BJ (cell line): ENCODE measurements at regions not wholly inside any gene's neighbourhood (a gene's known extent, or its start where the extent isn't known, plus 50 kb on each side); places are given as distances from the start of the nearest gene placed in this dataset.

Experiments
- CTCF ChIA-PET: fragments of 350-600 bp; formaldehyde crosslinking; extraction: SDS; loops from one replicate; lab custom pipeline; 2021; ENCODE audit warnings: antibody characterized with exemption, inconsistent platforms; lab: Yijun Ruan, JAX
- POLR2A ChIA-PET: fragments of 300-600 bp; sonication (Branson Sonifier 250); formaldehyde crosslinking; extraction: SDS; loops from one replicate; lab custom pipeline; 2021; ENCODE audit warnings: antibody characterized with exemption; lab: Charles Lee
- DNase-seq: peaks from one replicate; pipeline ENCODE4 v3.0.0-alpha.2; 2011; ENCODE audit warnings: low read depth
- H3K27me3 ChIP-seq: 2 replicates; pipeline ENCODE4 v1.6.0; 2011; ENCODE audit warnings: low read length; ENCODE audit not compliant: control insufficient read depth, insufficient read depth
- H3K36me3 ChIP-seq: 2 replicates; pipeline ENCODE4 v1.5.1; 2011; ENCODE audit warnings: low read length; ENCODE audit not compliant: control insufficient read depth, insufficient read depth
- H3K4me3 ChIP-seq: 2 replicates; pipeline ENCODE4 v1.5.1; 2011; ENCODE audit warnings: low read depth, mild to moderate bottlenecking, control low read depth, low read length
- TF ChIP-seq, protein P1 (sequence below): IDR thresholded peaks from 2 replicates; pipeline ENCODE4 v1.5.1; 2011; ENCODE audit warnings: low read depth, mild to moderate bottlenecking, control low read depth, inconsistent platforms, low read length, moderate library complexity; ENCODE audit not compliant: insufficient read depth

DNA sequence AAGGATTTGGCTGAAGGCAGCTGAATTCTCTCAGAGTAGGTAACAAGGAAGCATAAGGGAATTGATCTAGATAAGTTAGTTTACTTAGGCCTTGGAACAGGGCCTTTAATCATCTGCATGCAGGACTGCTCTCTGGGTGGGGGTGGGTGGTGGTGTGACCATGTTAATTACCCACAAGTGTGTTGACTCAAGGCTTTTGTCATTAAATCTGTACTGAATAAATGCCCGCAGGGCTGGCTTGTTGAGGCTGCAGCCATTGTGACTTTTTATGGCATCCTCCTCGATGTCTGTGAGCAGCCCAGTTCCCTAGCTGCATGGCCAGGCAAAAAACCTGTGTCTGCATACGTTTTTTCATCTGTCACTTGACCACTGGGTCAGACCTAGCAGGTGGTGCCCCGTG is 63.5 kb upstream of the ASCC3 start:
- ChIA-PET CTCF (no interaction called here), POLR2A (no interaction called here)
- no peak for DNase-seq
- H3K36me3 ChIP-seq: no peaks in the 10 kb centered on the region
- H3K4me3 ChIP-seq: no peak overlapping the region
- TF ChIP-seq, protein P1, sequence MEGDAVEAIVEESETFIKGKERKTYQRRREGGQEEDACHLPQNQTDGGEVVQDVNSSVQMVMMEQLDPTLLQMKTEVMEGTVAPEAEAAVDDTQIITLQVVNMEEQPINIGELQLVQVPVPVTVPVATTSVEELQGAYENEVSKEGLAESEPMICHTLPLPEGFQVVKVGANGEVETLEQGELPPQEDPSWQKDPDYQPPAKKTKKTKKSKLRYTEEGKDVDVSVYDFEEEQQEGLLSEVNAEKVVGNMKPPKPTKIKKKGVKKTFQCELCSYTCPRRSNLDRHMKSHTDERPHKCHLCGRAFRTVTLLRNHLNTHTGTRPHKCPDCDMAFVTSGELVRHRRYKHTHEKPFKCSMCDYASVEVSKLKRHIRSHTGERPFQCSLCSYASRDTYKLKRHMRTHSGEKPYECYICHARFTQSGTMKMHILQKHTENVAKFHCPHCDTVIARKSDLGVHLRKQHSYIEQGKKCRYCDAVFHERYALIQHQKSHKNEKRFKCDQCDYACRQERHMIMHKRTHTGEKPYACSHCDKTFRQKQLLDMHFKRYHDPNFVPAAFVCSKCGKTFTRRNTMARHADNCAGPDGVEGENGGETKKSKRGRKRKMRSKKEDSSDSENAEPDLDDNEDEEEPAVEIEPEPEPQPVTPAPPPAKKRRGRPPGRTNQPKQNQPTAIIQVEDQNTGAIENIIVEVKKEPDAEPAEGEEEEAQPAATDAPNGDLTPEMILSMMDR: no peak
- no peaks in the 10 kb centered on the region for H3K27me3 ChIP-seq

GRCh38 chr6:100946021-100946540 is 65.0 kb upstream of the ASCC3 start:
- CTCF ChIA-PET: no interaction called here
- TF ChIP-seq, protein P1: no peak

DNA sequence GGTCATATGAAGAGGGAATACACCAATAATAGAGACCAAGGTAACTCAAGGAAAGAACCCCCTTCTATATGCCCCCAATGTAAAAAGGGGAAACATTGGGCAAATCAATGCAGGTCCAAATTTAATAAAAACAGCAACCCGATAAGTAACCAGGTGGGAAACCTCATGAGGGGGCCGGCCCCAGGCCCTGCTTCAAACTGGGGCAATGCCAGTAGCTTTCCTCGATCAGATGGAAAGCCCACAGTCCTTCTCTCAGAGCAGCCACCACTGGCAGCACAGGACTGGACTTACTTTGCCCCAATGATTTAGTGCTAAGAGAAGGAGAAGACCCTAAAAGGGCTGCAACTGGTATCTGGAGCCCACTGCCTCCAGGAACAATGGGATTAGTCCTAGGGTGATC is 65.6 kb upstream of the ASCC3 start:
- no peak for DNase-seq
- H3K36me3 ChIP-seq: no peaks in the 10 kb centered on the region
- ChIA-PET POLR2A (no interaction called here), CTCF (no interaction called here)
- TF ChIP-seq, protein P1: no peak
- no peak overlapping the region for H3K4me3 ChIP-seq
- H3K27me3 ChIP-seq: no peaks in the 10 kb centered on the region; the same call in 1 of the 2 replicates

More at GRCh38 chr6:100946021-100946540, 65.0 kb upstream of the ASCC3 start:
- Histone ChIP-seq H3K36me3 (no peaks in the 10 kb centered on the region), H3K4me3 (no peak overlapping the region), H3K27me3 (no peaks in the 10 kb centered on the region; the same call in 1 of the 2 replicates)
- no peak for DNase-seq
- POLR2A ChIA-PET: no interaction called here

DNA sequence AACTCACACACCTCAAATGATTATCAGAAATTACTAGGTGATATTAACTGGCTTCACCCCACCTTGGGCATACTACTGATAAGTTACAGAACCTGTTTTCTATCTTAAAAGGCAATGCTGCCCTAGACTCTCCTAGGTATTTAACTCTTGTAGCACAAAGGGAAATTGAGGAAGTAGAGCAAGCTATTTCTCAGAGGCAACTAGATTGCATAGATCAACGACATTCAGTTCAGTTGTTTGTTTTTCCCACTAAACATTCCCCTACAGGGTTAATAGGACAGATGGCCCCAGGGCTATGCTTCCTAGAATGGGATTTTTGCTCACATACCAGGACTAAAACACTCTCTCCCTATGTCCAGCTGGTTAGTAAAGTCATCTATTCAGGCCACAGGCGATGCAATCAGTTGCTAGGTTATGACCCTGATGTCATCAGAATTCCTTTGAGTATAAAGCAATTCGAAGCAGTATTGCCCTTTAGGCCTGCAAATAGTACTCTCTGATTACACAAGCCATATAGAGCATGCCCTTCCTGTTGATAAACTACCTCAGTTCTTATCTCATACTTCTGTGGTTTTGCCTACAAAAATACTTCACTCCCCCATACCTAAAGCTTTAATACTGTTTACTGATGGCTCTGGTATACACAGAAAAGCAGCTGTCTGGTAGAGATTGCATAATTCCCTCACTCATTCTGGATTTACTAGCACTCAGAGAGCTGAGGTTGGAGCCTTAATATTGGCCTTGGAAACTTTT is 67.4 kb upstream of the ASCC3 start:
- peak; percentile 10 for DNase-seq
- ChIA-PET POLR2A (no interaction called here), CTCF (no interaction called here)
- no peak overlapping the region for H3K4me3 ChIP-seq
- TF ChIP-seq, protein P1: no peak
- H3K27me3 ChIP-seq: no peaks in the 10 kb centered on the region; the same call in 1 of the 2 replicates
- H3K36me3 ChIP-seq: no peaks in the 10 kb centered on the region

- CTCF ChIA-PET: no interaction called here
- no peak for DNase-seq
- TF ChIP-seq, protein P1: no peak
Observed at GRCh38 chr6:100952006-100952405, 70.9 kb upstream of the ASCC3 start.

More at GRCh38 chr6:100952006-100952405, 70.9 kb upstream of the ASCC3 start:
- no peak overlapping the region for H3K4me3 ChIP-seq
- POLR2A ChIA-PET: no interaction called here
- H3K27me3 ChIP-seq: no peaks in the 10 kb centered on the region; the same call in 1 of the 2 replicates
- H3K36me3 ChIP-seq: no peaks in the 10 kb centered on the region
